Left hindlimb (tissue), 1 donor: ENCODE measurements at regions not wholly inside any gene's neighbourhood (a gene's known extent, or its start where the extent isn't known, plus 50 kb on each side); places are given as distances from the start of the nearest gene placed in this dataset.

Experiments
- DNase-seq: peaks from one replicate; pipeline ENCODE4 v3.0.0-alpha.2; 2018

- DNase-seq: no peak
These were observed 133.2 kb upstream of the GULP1 start for GRCh38 chr2:188158337-188159100.

GRCh38 chr2:188159484-188159883, 132.2 kb upstream of the GULP1 start:
- no peak for DNase-seq

- no peak for DNase-seq
These were observed 121.3 kb upstream of the GULP1 start for GRCh38 chr2:188170356-188170755.

GRCh38 chr2:188176620-188177019, 115.1 kb upstream of the GULP1 start:
- DNase-seq: no peak

GRCh38 chr2:188181067-188181838, 110.4 kb upstream of the GULP1 start:
- no peak for DNase-seq

GRCh38 chr2:188181884-188182283, 109.8 kb upstream of the GULP1 start:
- no peak for DNase-seq

GRCh38 chr2:188187726-188188125, 103.9 kb upstream of the GULP1 start:
- no peak for DNase-seq

GRCh38 chr2:188189356-188189755, 102.3 kb upstream of the GULP1 start:
- DNase-seq: no peak

GRCh38 chr2:188193230-188193629, 98.4 kb upstream of the GULP1 start:
- no peak for DNase-seq

GRCh38 chr2:188196343-188197008, 95.2 kb upstream of the GULP1 start:
- no peak for DNase-seq

- DNase-seq: no peak
These were observed 92.0 kb upstream of the GULP1 start for GRCh38 chr2:188199716-188200128.

- no peak for DNase-seq
These were observed 90.0 kb upstream of the GULP1 start for GRCh38 chr2:188201639-188202038.

GRCh38 chr2:188202777-188203176, 88.9 kb upstream of the GULP1 start:
- DNase-seq: no peak

GRCh38 chr2:188203776-188204175, 87.9 kb upstream of the GULP1 start:
- DNase-seq: no peak

- DNase-seq: no peak
These were observed 86.8 kb upstream of the GULP1 start for GRCh38 chr2:188204824-188205223.

- DNase-seq: no peak
These were observed 84.1 kb upstream of the GULP1 start for GRCh38 chr2:188207554-188207953.

GRCh38 chr2:188209218-188209617, 82.5 kb upstream of the GULP1 start:
- no peak for DNase-seq

GRCh38 chr2:188217264-188217663, 74.4 kb upstream of the GULP1 start:
- DNase-seq: no peak

- no peak for DNase-seq
These were observed 72.1 kb upstream of the GULP1 start for GRCh38 chr2:188219541-188219940.

GRCh38 chr2:188220535-188220934, 71.1 kb upstream of the GULP1 start:
- no peak for DNase-seq

- no peak for DNase-seq
These were observed 64.0 kb upstream of the GULP1 start for GRCh38 chr2:188227713-188228112.

GRCh38 chr2:188235364-188235763, 56.3 kb upstream of the GULP1 start:
- DNase-seq: no peak

GRCh38 chr2:188238386-188238785, 53.3 kb upstream of the GULP1 start:
- DNase-seq: no peak
